ENCODE measurements at regions not wholly inside any gene's neighbourhood (a gene's known extent, or its start where the extent isn't known, plus 50 kb on each side); places are given as distances from the start of the nearest gene placed in this dataset.

- Mint-ChIP-seq H3K9me3 (peaks cover 0 to 22% (median 5%) of the 10 kb centered on the region in 11 donors), H3K36me3 (no peaks in the 10 kb centered on the region), H3K27me3 (no peaks in the 10 kb centered on the region), H3K4me1 (no peaks in the 10 kb centered on the region), H3K27ac (no peak overlapping the region), H3K4me3 (no peak overlapping the region)
- H3K4me1 ChIP-seq (ENCODE audit: control insufficient read depth in 2 of 2, insufficient read depth in 2 of 2, low read length in 2 of 2), result no peaks in the 10 kb centered on the region
- intact Hi-C loops (cut with micrococcal nuclease), result no loop called here
- H3K36me3 ChIP-seq (ENCODE audit: control insufficient read depth in 2 of 3, insufficient read depth in 3 of 3, low read length in 3 of 3), result no peaks in the 10 kb centered on the region
- no peak for ATAC-seq
- DNase-seq, result no peak
- no peaks in the 10 kb centered on the region for H3K27me3 ChIP-seq (ENCODE audit: control insufficient read depth in 2 of 2, insufficient read depth in 2 of 2, low read length in 2 of 2)
- ChIA-PET CTCF (no interaction called here), POLR2A (no interaction called here)
- H3K9me3 ChIP-seq (ENCODE audit: control insufficient read depth in 2 of 3, low read length in 3 of 3), result no peaks in the 10 kb centered on the region
- no peak overlapping the region for H3K27ac ChIP-seq (ENCODE audit: low read depth, low read length)
- H3K4me3 ChIP-seq (ENCODE audit: low read length), result no peak overlapping the region
Observed at GRCh38 chr7:52154382-52154781, 837.8 kb upstream of the COBL start.

GRCh38 chr7:52151559-52151958, 835.0 kb upstream of the COBL start:
- Mint-ChIP-seq H3K27ac (no peak overlapping the region), H3K36me3 (no peaks in the 10 kb centered on the region), H3K27me3 (no peaks in the 10 kb centered on the region), H3K4me1 (no peaks in the 10 kb centered on the region), H3K4me3 (no peak overlapping the region), H3K9me3 (peaks cover 0 to 22% (median 2%) of the 10 kb centered on the region in 11 donors)
- Histone ChIP-seq H3K4me1 (ENCODE audit: control insufficient read depth in 2 of 2, insufficient read depth in 2 of 2, low read length in 2 of 2) (no peaks in the 10 kb centered on the region), H3K27me3 (ENCODE audit: control insufficient read depth in 2 of 2, insufficient read depth in 2 of 2, low read length in 2 of 2) (no peaks in the 10 kb centered on the region), H3K4me3 (ENCODE audit: low read length) (no peak overlapping the region), H3K9me3 (ENCODE audit: control insufficient read depth in 2 of 3, low read length in 3 of 3) (no peaks in the 10 kb centered on the region), H3K36me3 (ENCODE audit: control insufficient read depth in 2 of 3, insufficient read depth in 3 of 3, low read length in 3 of 3) (no peaks in the 10 kb centered on the region), H3K27ac (ENCODE audit: low read depth, low read length) (no peak overlapping the region)
- POLR2A ChIA-PET, result no interaction called here
- DNase-seq, result no peak
- CTCF ChIA-PET, result no interaction called here
- intact Hi-C loops (cut with micrococcal nuclease), result no loop called here
- ATAC-seq, result no peak

GRCh38 chr7:52150952-52151351, 834.3 kb upstream of the COBL start:
- Mint-ChIP-seq H3K36me3 (no peaks in the 10 kb centered on the region), H3K27me3 (no peaks in the 10 kb centered on the region), H3K9me3 (peaks cover 0 to 22% (median 2%) of the 10 kb centered on the region in 11 donors), H3K27ac (no peak overlapping the region), H3K4me1 (no peaks in the 10 kb centered on the region), H3K4me3 (no peak overlapping the region)
- DNase-seq (no peak), ATAC-seq (no peak)
- Histone ChIP-seq H3K27me3 (ENCODE audit: control insufficient read depth in 2 of 2, insufficient read depth in 2 of 2, low read length in 2 of 2) (no peaks in the 10 kb centered on the region), H3K4me3 (ENCODE audit: low read length) (no peak overlapping the region), H3K4me1 (ENCODE audit: control insufficient read depth in 2 of 2, insufficient read depth in 2 of 2, low read length in 2 of 2) (no peaks in the 10 kb centered on the region), H3K27ac (ENCODE audit: low read depth, low read length) (no peak overlapping the region), H3K9me3 (ENCODE audit: control insufficient read depth in 2 of 3, low read length in 3 of 3) (no peaks in the 10 kb centered on the region), H3K36me3 (ENCODE audit: control insufficient read depth in 2 of 3, insufficient read depth in 3 of 3, low read length in 3 of 3) (no peaks in the 10 kb centered on the region)
- POLR2A ChIA-PET, result no interaction called here
- CTCF ChIA-PET, result no interaction called here
- intact Hi-C loops (cut with micrococcal nuclease), result no loop called here

- H3K4me1 ChIP-seq (ENCODE audit: control insufficient read depth in 2 of 2, insufficient read depth in 2 of 2, low read length in 2 of 2), result no peaks in the 10 kb centered on the region
- POLR2A ChIA-PET, result no interaction called here
- H3K27ac ChIP-seq (ENCODE audit: low read depth, low read length), result no peak overlapping the region
- Mint-ChIP-seq H3K27me3 (no peaks in the 10 kb centered on the region), H3K36me3 (no peaks in the 10 kb centered on the region), H3K4me3 (no peak overlapping the region), H3K27ac (no peak overlapping the region), H3K4me1 (no peaks in the 10 kb centered on the region), H3K9me3 (peaks cover 0 to 7% (median 0%) of the 10 kb centered on the region in 11 donors)
- DNase-seq (no peak), ATAC-seq (no peak)
- no peaks in the 10 kb centered on the region for H3K36me3 ChIP-seq (ENCODE audit: control insufficient read depth in 2 of 3, insufficient read depth in 3 of 3, low read length in 3 of 3)
- intact Hi-C loops (cut with micrococcal nuclease), result no loop called here
- H3K4me3 ChIP-seq (ENCODE audit: low read length), result no peak overlapping the region
- CTCF ChIA-PET, result no interaction called here
- H3K9me3 ChIP-seq (ENCODE audit: control insufficient read depth in 2 of 3, low read length in 3 of 3), result no peaks in the 10 kb centered on the region
- no peaks in the 10 kb centered on the region for H3K27me3 ChIP-seq (ENCODE audit: control insufficient read depth in 2 of 2, insufficient read depth in 2 of 2, low read length in 2 of 2)
Observed at GRCh38 chr7:52146871-52147634, 830.4 kb upstream of the COBL start.

GRCh38 chr7:52143219-52143618, 826.6 kb upstream of the COBL start:
- ATAC-seq, result no peak
- Histone ChIP-seq H3K27ac (ENCODE audit: low read depth, low read length) (no peak overlapping the region), H3K4me3 (ENCODE audit: low read length) (no peak overlapping the region), H3K27me3 (ENCODE audit: control insufficient read depth in 2 of 2, insufficient read depth in 2 of 2, low read length in 2 of 2) (no peaks in the 10 kb centered on the region), H3K9me3 (ENCODE audit: control insufficient read depth in 2 of 3, low read length in 3 of 3) (no peaks in the 10 kb centered on the region), H3K4me1 (ENCODE audit: control insufficient read depth in 2 of 2, insufficient read depth in 2 of 2, low read length in 2 of 2) (no peaks in the 10 kb centered on the region), H3K36me3 (ENCODE audit: control insufficient read depth in 2 of 3, insufficient read depth in 3 of 3, low read length in 3 of 3) (no peaks in the 10 kb centered on the region)
- intact Hi-C loops (cut with micrococcal nuclease), result no loop called here
- no peak for DNase-seq
- no peak overlapping the region for H3K27ac Mint-ChIP-seq
- H3K9me3 Mint-ChIP-seq, result peaks cover 2 to 27% (median 9%) of the 10 kb centered on the region in 11 donors
- no peak overlapping the region for H3K4me3 Mint-ChIP-seq
- no peaks in the 10 kb centered on the region for H3K4me1 Mint-ChIP-seq
- H3K36me3 Mint-ChIP-seq, result peaks cover 0 to 3% (median 0%) of the 10 kb centered on the region in 5 donors
- ChIA-PET CTCF (no interaction called here), POLR2A (no interaction called here)
- H3K27me3 Mint-ChIP-seq, result no peaks in the 10 kb centered on the region

GRCh38 chr7:52140851-52141250, 824.2 kb upstream of the COBL start:
- ChIA-PET CTCF (no interaction called here), POLR2A (no interaction called here)
- Mint-ChIP-seq H3K4me3 (no peak overlapping the region), H3K9me3 (peaks cover 4 to 39% (median 14%) of the 10 kb centered on the region in 11 donors), H3K27me3 (no peaks in the 10 kb centered on the region), H3K4me1 (peaks cover 0 to 7% (median 0%) of the 10 kb centered on the region in 7 donors), H3K27ac (no peak overlapping the region), H3K36me3 (peaks cover 0 to 3% (median 0%) of the 10 kb centered on the region in 5 donors)
- Histone ChIP-seq H3K27me3 (ENCODE audit: control insufficient read depth in 2 of 2, insufficient read depth in 2 of 2, low read length in 2 of 2) (no peaks in the 10 kb centered on the region), H3K9me3 (ENCODE audit: control insufficient read depth in 2 of 3, low read length in 3 of 3) (no peaks in the 10 kb centered on the region), H3K27ac (ENCODE audit: low read depth, low read length) (no peak overlapping the region), H3K36me3 (ENCODE audit: control insufficient read depth in 2 of 3, insufficient read depth in 3 of 3, low read length in 3 of 3) (no peaks in the 10 kb centered on the region), H3K4me1 (ENCODE audit: control insufficient read depth in 2 of 2, insufficient read depth in 2 of 2, low read length in 2 of 2) (no peaks in the 10 kb centered on the region), H3K4me3 (ENCODE audit: low read length) (no peak overlapping the region)
- DNase-seq, result no peak
- no peak for ATAC-seq
- intact Hi-C loops (cut with micrococcal nuclease), result no loop called here

GRCh38 chr7:52135403-52135802, 818.8 kb upstream of the COBL start:
- Histone ChIP-seq H3K9me3 (ENCODE audit: control insufficient read depth in 2 of 3, low read length in 3 of 3) (no peaks in the 10 kb centered on the region), H3K27ac (ENCODE audit: low read depth, low read length) (no peak overlapping the region), H3K36me3 (ENCODE audit: control insufficient read depth in 2 of 3, insufficient read depth in 3 of 3, low read length in 3 of 3) (no peaks in the 10 kb centered on the region), H3K4me1 (ENCODE audit: control insufficient read depth in 2 of 2, insufficient read depth in 2 of 2, low read length in 2 of 2) (no peaks in the 10 kb centered on the region), H3K4me3 (ENCODE audit: low read length) (no peak overlapping the region), H3K27me3 (ENCODE audit: control insufficient read depth in 2 of 2, insufficient read depth in 2 of 2, low read length in 2 of 2) (no peaks in the 10 kb centered on the region)
- POLR2A ChIA-PET, result no interaction called here
- no peak overlapping the region for H3K27ac Mint-ChIP-seq
- intact Hi-C loops (cut with micrococcal nuclease), result no loop called here
- H3K36me3 Mint-ChIP-seq, result peaks cover 0 to 3% (median 0%) of the 10 kb centered on the region in 5 donors
- no peak overlapping the region for H3K4me3 Mint-ChIP-seq
- H3K4me1 Mint-ChIP-seq, result peaks cover 0 to 7% (median 0%) of the 10 kb centered on the region in 7 donors
- no peaks in the 10 kb centered on the region for H3K27me3 Mint-ChIP-seq
- no peak for DNase-seq
- H3K9me3 Mint-ChIP-seq, result peaks cover 2 to 37% (median 11%) of the 10 kb centered on the region in 11 donors
- CTCF ChIA-PET, result no interaction called here
- no peak for ATAC-seq
